Amygdala (tissue), 56 donors: ENCODE measurements at regions not wholly inside any gene's neighbourhood (a gene's known extent, or its start where the extent isn't known, plus 50 kb on each side); places are given as distances from the start of the nearest gene placed in this dataset.

Experiments used
- DNase-seq, 56 donors: peaks; one replicate each; lab custom pipeline; 2025; lab: John Stamatoyannopoulos, UW

GRCh38 chr1:106173101-106173500 lies 883.4 kb upstream of the PRMT6 start:
- DNase-seq: no peak

DNA sequence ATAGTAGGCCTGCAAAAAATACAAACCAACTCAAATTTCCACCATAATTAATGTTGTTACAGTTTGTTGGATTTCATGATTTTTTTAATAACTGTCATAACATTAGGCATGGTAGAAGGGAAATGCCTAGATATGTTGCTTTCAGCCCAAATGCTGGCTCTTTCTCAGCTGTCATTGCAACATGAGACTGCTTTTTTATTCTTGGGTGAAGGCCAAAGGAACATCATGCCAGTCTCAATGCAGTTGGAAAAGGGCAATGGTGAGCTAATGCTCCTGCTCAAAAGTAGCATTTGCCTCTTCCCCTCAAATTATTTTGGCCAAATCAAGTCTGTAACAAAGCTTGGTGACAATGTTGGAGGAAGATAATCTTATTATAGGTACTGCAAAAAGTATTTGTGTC lies 877.7 kb upstream of the PRMT6 start:
- DNase-seq: no peak

DNA sequence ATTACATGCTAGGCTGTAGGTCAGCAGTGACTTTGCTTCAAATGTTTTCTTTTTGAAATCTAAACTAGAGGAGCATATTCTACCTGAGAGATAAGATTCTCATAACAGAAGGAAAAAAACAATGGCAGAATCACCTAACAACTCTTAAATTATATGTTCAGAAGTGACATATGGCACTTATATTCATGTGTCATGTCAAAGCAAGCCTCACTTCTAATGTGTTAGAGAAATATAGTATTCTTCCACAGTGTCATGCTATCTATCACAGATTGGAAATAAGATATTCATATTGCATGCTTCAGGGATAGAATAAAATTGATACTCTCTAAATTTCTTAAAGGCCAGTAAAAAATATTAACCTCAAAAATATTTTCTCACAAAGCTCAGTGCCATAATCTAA lies 874.6 kb upstream of the PRMT6 start:
- DNase-seq: no peak

- no peak for DNase-seq
Observed at GRCh38 chr1:106185089-106185488, 871.4 kb upstream of the PRMT6 start.

- DNase-seq: no peak
Observed at GRCh38 chr1:106189780-106190179, 866.7 kb upstream of the PRMT6 start.

- DNase-seq: no peak
Observed at GRCh38 chr1:106194206-106194605, 862.3 kb upstream of the PRMT6 start.

GRCh38 chr1:106200711-106201110 lies 855.8 kb upstream of the PRMT6 start:
- no peak for DNase-seq

GRCh38 chr1:106207185-106207584 lies 849.3 kb upstream of the PRMT6 start:
- no peak for DNase-seq

DNA sequence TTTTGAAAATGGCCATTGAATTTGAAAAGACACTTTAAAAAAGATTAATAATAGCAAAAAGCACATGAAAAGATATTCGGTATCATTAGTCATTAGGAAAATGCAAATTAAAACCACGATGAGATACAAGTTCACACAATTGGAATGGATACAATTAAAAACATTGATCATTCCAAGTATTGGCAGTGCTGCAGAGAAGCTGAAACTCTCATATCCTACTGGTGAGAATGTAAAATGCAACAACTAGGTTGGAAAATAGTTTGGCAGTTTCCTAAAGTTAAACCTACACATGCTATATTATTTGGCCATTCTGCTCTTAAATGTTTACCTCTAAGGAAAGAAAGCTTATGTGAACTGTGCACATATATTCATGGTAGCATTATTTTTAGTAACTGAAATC lies 838.7 kb upstream of the PRMT6 start:
- DNase-seq: no peak

GRCh38 chr1:106222403-106222802 lies 834.1 kb upstream of the PRMT6 start:
- no peak for DNase-seq

- no peak for DNase-seq
Observed at GRCh38 chr1:106223213-106223612, 833.3 kb upstream of the PRMT6 start.

- no peak for DNase-seq
Observed at GRCh38 chr1:106224426-106224825, 832.0 kb upstream of the PRMT6 start.

GRCh38 chr1:106225403-106225802 lies 831.1 kb upstream of the PRMT6 start:
- DNase-seq: no peak

- DNase-seq: no peak
Observed at GRCh38 chr1:106226550-106226949, 829.9 kb upstream of the PRMT6 start.

DNA sequence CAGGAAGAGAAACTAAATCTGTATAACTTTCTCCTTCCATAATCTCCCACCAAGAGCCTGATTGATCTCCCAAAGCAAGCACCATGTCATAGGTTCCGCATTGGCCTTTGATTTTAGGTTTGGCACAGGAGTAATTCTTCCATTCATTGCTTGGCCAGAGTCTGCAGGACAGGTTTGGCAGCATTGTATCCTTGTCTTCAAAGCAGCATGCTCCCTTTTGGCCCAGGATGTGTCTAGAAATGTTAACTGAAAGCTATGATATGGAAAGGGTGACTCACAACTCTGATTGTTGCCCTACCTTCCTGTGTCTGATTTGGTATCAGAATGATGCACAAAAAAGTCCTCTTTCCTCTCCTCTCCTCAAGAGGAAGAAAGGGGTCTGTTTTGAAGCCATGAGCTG lies 824.3 kb upstream of the PRMT6 start:
- DNase-seq: no peak

DNA sequence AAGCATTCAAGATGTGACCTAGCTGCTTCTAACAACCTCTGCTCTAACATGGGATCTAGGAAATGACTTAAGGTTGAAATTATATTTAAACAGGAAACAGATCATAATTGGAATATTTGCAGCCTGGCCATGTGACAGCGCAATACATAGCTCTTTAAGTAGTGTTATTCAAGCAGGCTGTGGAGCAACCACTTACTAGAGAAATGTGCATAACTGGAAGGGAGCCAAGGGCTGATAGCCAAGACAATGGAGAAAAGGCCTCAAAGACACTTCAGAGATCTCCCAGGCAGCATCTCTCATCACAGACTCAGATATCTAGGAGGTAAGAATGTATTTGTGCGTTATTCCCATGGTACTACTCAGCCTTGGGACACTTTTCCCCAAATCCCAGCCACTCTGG lies 823.0 kb upstream of the PRMT6 start:
- DNase-seq: no peak

GRCh38 chr1:106249365-106249764 lies 807.1 kb upstream of the PRMT6 start:
- DNase-seq: no peak

GRCh38 chr1:106249810-106250209 lies 806.7 kb upstream of the PRMT6 start:
- DNase-seq: no peak

DNA sequence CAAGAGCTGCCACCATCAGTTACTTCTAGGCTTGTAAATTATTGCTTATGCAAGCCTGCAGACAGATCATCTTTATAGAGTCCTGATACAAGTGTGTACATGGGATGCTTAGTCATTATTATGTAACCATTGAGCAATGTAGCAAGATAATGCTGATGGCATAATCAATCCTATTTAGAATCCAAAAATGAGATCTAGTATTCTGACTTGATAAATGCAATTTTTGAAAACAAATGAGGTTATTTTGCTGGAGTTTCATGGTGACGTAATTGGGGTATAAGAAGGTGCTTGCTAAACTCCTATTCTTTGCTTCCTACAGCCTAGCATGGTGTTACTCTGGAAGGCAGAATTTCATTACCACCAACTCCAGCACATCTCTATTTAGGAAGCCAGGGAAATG lies 801.7 kb upstream of the PRMT6 start:
- DNase-seq: no peak

GRCh38 chr1:106266786-106267185 lies 789.7 kb upstream of the PRMT6 start:
- DNase-seq: no peak

GRCh38 chr1:106268070-106268469 lies 788.4 kb upstream of the PRMT6 start:
- peak in 1 of 56 donors; percentile 0 for DNase-seq

- no peak for DNase-seq
Observed at GRCh38 chr1:106276871-106277270, 779.6 kb upstream of the PRMT6 start.

DNA sequence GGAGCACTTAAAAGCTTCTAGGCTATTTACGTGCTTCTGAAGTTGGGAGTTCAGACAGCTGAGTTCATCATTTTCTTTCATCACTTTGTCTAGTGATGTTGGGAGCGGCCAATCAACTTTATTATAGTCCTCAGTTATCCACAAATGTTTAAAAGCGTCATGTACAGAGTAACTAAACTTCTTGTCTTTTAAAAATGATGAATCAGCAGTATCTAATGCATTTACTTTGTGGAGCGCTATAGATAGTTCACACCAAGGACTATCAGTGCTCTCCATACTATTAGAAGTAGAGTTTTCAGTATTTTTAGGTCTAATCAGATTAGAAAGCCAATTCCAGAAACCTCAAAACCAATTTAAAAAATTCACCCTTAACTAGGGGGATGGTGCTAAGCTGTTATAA lies 778.7 kb upstream of the PRMT6 start:
- no peak for DNase-seq

GRCh38 chr1:106278716-106279115 lies 777.8 kb upstream of the PRMT6 start:
- no peak for DNase-seq
